ENCODE measurements at regions not wholly inside any gene's neighbourhood (a gene's known extent, or its start where the extent isn't known, plus 50 kb on each side); places are given as distances from the start of the nearest gene placed in this dataset.

- Histone ChIP-seq H3K4me3 (no peak overlapping the region), H3K36me3 (no peaks in the 10 kb centered on the region), H3K9me3 (no peaks in the 10 kb centered on the region), H3K4me1 (peaks cover 0 to 51% (median 10%) of the 10 kb centered on the region in 4 donors), H3K27me3 (no peaks in the 10 kb centered on the region), H3K27ac (no peak overlapping the region)
- no peak for DNase-seq (ENCODE audit: low spot score in 2 of 2)
- TF ChIP-seq CTCF (IDR thresholded peaks at IDR 0.05) (no peak), EP300 (IDR thresholded peaks at IDR 0.05) (no peak), POLR2A (IDR thresholded peaks at IDR 0.05) (no peak)
Observed at GRCh38 chr11:10390375-10390774, 64.7 kb upstream of the AMPD3 start.

- Histone ChIP-seq H3K4me1 (peaks cover 0 to 43% (median 10%) of the 10 kb centered on the region in 4 donors), H3K36me3 (no peaks in the 10 kb centered on the region), H3K9me3 (no peaks in the 10 kb centered on the region), H3K27me3 (no peaks in the 10 kb centered on the region), H3K4me3 (no peak overlapping the region), H3K27ac (no peak overlapping the region)
- WGBS, 2 donors, result 70 to 71% methylated on average over 11 of the region's 11 CpGs
- TF ChIP-seq CTCF (IDR thresholded peaks at IDR 0.05), result no peak
- no peak for TF ChIP-seq POLR2A (IDR thresholded peaks at IDR 0.05)
- no peak for TF ChIP-seq EP300 (IDR thresholded peaks at IDR 0.05)
- DNase-seq (ENCODE audit: low spot score in 2 of 2), result no peak
Observed at GRCh38 chr11:10392095-10393079, 62.7 kb upstream of the AMPD3 start.

GRCh38 chr11:10394229-10395101 lies 60.6 kb upstream of the AMPD3 start:
- Histone ChIP-seq H3K9me3 (no peaks in the 10 kb centered on the region), H3K4me1 (peaks cover 0 to 27% (median 7%) of the 10 kb centered on the region in 4 donors), H3K27me3 (no peaks in the 10 kb centered on the region), H3K27ac (no peak overlapping the region), H3K36me3 (no peaks in the 10 kb centered on the region), H3K4me3 (no peak overlapping the region)
- DNase-seq (ENCODE audit: low spot score in 2 of 2), result no peak
- TF ChIP-seq POLR2A (IDR thresholded peaks at IDR 0.05), result no peak
- TF ChIP-seq EP300 (IDR thresholded peaks at IDR 0.05), result no peak
- no peak for TF ChIP-seq CTCF (IDR thresholded peaks at IDR 0.05)
- WGBS, 2 donors, result 54 to 57% methylated on average over 13 of the region's 13 CpGs

GRCh38 chr11:10395166-10395897 lies 59.7 kb upstream of the AMPD3 start:
- Histone ChIP-seq H3K36me3 (no peaks in the 10 kb centered on the region), H3K9me3 (no peaks in the 10 kb centered on the region), H3K27me3 (no peaks in the 10 kb centered on the region), H3K4me1 (peaks cover 0 to 27% (median 7%) of the 10 kb centered on the region in 4 donors), H3K4me3 (no peak overlapping the region), H3K27ac (no peak overlapping the region)
- WGBS, 2 donors, result 81 to 83% methylated on average over 6 of the region's 6 CpGs
- no peak for DNase-seq (ENCODE audit: low spot score in 2 of 2)
- TF ChIP-seq POLR2A (IDR thresholded peaks at IDR 0.05) (no peak), CTCF (IDR thresholded peaks at IDR 0.05) (no peak), EP300 (IDR thresholded peaks at IDR 0.05) (no peak)

Data from tibial nerve (tissue), 4 donors.